Kidney glomerular epithelial cell (primary cell): ENCODE measurements at regions not wholly inside any gene's neighbourhood (a gene's known extent, or its start where the extent isn't known, plus 50 kb on each side); places are given as distances from the start of the nearest gene placed in this dataset.

Experiments
- DNase-seq: peaks from one replicate; lab custom pipeline; 2025; lab: John Stamatoyannopoulos, UW

DNA sequence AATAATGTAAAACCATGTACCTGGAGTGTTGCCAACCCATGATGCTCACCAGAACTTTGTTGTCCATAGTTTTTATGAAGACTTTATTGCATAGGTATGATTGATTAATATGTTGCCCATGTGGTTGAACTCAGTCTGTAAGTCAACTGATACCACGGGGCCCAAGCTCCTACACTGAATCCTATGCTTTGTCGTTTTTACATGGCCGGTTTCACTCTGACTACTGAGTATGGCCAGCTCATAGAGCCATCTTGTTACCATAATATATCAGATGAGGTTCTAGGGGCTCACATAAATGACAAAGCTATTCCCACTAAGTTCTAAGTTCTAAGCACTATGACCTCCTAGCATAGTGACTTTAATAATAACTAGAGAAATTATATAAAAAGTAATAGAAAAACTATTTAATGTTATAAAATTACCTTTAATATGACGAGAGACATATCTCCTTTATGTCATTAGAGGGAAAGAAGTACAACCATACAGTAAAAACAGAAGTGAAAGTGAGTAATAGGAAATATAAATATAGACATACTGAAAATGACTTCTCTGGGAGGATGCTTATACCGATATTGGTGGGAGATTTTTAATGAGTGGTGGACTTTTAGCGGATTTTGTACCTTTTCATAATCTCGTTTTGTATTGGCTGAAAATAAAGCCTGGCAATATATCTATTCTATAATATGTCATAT, 983.4 kb upstream of the PRMT6 start:
- no peak for DNase-seq

DNA sequence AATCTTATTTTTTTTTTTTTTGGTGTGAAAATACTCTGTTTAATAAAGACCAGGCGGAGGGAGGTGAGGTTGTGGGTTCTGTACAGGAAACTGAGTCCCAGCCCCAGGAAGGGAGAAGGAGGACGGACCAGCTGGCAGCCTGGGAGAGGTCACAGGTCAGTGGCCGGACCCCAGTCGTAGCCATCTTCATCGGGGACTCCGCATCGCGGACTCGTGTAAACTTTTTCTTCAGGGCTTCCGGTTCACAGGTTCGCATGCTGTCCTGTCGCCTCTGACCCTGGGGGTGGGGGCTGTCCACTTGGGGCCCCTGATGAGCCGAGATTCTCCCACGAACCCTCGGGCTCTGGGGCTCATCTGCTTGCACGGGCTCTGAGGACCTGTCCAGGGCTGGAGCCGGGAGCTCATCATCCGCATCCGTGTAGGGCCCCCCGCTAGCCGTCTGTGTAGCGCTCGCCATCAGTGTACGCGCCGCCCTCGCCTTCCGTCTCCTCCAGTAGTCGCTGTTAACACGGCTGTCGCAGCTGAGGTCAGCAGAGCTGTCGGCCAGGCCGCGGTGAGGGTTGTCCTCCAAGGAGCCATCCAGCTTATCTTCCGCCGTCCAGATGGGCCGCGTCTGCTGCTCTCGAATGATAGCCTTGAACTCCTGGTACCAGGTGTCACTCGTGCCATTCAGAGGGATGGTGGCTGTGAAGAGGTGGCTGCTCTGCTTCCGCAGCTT, 975.7 kb upstream of the PRMT6 start:
- DNase-seq, result no peak

DNA sequence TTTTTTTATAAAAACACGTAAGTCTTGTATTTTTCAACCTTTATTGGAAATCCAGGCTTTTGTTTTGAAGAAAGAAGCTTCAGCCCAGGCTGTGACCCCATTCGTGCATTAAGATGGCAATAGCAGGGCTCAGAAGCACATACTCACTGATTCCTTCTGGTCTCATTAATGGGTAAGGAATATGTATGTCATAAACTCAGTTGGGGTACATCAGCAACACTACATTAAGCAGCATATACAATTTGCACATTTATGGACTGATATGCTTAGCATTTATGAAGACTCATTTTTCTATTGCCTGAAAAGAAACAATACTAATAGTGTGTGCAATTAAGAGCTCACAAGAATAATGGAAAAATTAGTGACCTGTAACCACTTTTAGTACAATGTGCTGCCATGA, 945.4 kb upstream of the PRMT6 start:
- DNase-seq, result no peak

DNA sequence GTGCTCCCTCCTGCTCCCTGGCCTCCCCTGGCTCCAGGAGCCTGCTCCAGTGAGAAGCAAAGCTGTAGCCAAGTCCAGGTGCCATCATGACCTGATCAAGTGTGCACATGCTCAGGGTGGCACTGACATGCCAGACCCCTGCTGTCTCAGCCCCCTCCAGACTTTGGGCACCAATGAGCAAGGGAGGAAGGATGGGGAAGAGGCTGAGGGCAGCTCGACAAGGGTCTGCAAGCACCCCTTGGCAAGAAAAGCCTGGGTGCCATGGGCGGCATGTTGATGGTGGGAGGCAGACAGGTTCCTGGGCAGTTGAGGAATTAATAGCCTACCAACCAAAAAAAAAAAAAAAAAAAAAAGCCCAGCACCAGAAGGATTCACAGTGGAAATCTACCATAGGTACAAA, 942.6 kb upstream of the PRMT6 start:
- DNase-seq, result no peak

DNA sequence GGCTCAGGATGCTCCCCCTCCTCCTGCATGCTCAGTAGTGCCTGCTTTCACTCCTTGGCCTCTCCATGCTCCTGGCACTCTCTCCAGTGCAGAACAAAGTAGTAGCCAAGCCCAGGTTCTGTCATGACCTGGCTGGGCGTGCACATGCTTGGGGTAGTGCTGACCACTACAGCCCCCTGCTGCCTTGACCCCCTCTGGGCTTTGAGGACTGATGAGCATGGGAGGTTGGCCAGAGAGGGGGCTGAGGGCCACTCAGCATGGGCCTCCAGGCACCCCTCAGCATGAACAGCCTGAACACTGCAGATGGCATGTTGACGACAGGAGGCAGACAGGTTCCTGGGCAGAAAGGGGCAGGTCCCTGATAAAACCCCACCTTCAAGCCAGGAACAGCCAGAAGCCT, 935.7 kb upstream of the PRMT6 start:
- no peak for DNase-seq

DNA sequence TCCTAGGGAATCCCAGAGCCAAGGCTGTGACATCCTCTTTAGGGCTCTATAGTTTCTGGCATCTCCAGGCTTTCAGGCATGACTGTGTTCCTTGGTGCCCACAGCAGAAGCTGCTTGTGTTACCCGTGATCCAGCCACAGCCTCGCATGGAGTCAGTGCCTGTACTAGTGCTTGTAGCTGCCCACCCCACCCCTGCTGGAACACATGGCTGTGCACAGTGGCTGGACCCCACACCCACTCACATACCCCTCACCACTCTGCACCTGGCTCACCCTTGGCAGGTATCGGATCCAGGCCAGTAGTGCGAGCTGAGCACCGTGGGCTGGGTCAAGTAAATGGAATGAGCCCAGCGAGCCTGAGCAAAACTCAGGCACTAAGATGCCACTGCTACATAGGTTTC, 934.7 kb upstream of the PRMT6 start:
- DNase-seq, result no peak

DNA sequence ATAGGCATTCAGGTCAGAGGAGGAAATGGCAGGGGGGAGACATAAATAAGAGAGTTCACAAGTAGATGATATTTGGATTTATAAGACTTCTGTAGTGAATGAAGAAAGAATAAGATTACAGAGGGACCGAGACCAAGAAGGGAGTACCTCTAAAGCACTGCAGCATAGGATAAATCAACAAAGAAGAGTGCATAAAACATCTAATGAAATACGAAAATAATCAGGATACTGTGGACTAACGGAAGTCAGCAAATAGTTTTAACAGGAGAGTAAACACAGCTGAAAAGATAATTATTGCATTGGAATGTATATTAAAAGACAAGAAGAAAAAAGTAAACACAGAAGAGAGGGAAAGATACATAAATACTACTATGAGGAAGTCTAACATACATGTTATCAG, 921.9 kb upstream of the PRMT6 start:
- no peak for DNase-seq

DNA sequence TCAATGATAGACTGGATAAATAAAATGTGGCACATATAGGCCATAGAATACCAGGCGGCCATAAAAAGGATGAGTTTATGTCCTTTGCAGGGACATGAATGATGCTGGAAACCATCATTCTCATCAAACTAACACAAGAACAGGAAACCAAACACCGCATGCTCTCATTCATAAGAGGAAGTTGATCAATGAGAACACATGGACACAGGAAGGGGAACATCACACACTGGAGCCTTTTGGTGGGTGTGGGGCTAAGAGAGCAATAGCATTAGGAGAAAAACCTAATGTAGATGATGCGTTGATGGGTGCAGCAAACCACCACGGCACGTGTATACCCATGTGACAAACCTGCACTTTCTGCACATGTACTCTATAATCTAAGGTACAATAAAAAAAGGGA, 883.4 kb upstream of the PRMT6 start:
- no peak for DNase-seq

DNA sequence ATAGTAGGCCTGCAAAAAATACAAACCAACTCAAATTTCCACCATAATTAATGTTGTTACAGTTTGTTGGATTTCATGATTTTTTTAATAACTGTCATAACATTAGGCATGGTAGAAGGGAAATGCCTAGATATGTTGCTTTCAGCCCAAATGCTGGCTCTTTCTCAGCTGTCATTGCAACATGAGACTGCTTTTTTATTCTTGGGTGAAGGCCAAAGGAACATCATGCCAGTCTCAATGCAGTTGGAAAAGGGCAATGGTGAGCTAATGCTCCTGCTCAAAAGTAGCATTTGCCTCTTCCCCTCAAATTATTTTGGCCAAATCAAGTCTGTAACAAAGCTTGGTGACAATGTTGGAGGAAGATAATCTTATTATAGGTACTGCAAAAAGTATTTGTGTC, 877.7 kb upstream of the PRMT6 start:
- no peak for DNase-seq

DNA sequence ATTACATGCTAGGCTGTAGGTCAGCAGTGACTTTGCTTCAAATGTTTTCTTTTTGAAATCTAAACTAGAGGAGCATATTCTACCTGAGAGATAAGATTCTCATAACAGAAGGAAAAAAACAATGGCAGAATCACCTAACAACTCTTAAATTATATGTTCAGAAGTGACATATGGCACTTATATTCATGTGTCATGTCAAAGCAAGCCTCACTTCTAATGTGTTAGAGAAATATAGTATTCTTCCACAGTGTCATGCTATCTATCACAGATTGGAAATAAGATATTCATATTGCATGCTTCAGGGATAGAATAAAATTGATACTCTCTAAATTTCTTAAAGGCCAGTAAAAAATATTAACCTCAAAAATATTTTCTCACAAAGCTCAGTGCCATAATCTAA, 874.6 kb upstream of the PRMT6 start:
- no peak for DNase-seq

DNA sequence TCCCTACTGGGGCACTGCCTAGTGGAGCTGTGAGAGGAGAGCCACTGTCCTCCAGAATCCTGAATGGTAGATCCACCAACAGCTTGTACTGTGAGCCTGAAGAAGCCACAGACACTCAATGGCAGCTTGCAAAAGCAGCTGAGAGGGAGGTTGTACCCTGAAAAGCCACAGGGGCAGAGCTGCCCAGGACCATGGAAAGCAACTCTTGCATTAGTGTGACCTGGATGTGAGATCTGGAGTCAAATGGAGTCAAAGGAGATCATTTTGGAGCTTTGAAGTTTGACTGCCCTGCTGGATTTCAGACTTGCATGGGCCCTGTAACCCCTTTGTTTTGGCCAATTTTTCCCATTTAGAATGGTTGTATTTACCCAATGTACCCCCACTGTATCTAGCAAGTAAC, 871.4 kb upstream of the PRMT6 start:
- DNase-seq, result no peak

DNA sequence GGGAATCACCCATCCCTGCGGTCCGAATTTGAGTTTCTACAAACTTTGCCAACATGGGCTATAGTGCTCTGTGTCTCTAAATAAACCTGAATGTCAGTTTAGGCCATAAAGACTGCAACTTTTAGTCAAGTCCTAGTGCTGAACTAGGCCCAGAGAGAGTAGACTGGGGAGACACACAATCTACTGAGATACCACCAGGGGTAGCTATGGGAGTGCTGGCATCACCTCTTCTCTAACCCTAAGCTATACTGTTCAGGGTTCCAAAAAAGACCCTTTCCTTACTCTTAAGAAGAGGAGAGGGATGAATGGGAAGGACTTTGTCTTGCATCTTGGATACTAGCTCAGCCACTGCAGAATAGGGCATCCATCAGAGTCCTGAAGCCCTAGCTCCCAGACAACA, 866.7 kb upstream of the PRMT6 start:
- no peak for DNase-seq

DNA sequence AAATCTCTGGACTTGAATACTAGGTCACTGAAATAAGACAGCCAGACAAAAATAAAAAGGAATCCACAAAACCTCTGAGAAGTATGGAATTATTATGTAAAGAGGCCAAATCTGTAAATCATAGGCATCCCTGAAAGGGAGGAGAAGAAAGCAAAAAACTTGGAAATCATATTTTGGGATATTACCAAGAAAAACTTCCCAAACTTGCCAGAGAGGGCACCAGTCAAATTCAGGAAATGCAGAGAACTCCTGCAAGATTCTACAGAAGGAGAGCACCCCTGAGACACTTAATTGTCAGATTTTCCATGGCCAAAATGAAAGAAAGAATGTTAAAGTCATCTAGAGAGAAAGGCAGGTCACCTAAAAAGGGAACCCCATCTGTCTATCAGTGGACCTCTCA, 862.3 kb upstream of the PRMT6 start:
- DNase-seq, result no peak

DNA sequence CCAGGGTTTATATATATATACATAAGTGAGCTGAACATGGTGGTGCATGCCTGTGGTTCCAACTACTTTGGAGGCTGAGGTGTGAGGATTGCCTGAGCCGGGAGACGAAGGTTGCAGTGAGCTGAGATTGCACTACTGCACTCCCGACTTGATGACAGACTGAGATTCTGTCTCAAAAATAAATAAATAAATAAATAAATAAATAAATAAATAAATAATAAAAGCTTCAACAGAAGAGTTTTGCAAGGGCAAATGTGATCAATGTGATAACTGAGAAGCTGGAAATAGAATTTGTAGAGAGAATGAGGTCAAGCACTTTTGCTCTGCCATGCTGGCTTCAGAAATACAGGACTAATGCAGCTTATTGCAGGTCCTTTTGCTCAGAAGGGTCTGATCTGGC, 855.8 kb upstream of the PRMT6 start:
- no peak for DNase-seq

DNA sequence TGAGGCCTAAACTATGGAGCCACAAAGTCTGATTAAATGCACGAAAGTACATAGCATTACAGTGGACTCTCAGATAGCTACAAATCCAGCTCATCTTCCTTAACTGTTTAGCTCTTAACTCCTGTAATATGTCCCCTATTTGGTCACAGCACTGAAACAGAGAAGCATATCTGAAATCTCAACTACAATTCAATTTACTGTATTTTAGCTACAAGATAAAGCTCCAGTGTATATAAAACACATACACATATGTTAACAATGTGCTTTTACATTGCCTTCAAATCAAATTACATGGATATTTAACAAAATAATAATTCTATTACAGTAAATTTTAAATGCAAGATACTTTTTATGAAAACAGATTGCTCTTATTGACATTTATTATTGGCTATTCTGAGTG, 849.3 kb upstream of the PRMT6 start:
- no peak for DNase-seq

DNA sequence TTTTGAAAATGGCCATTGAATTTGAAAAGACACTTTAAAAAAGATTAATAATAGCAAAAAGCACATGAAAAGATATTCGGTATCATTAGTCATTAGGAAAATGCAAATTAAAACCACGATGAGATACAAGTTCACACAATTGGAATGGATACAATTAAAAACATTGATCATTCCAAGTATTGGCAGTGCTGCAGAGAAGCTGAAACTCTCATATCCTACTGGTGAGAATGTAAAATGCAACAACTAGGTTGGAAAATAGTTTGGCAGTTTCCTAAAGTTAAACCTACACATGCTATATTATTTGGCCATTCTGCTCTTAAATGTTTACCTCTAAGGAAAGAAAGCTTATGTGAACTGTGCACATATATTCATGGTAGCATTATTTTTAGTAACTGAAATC, 838.7 kb upstream of the PRMT6 start:
- no peak for DNase-seq

DNA sequence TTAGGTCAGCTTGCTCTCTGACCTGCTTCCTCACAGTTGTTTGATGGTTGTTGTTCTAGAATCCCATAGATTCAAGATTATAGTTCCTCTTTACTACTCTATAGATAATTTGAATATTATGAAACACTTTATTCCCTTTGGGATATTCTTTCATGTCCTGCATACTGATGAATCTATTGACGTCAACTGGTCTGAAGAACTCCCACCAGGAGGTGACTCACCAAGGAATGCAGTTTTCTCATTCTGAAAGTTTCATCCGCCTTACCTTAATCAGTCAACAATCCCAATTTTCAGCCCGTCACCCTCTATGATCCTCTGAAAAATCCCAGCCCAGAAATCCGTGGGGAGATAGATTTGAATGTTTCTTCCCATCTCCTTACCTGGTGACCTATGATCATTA, 834.1 kb upstream of the PRMT6 start:
- no peak for DNase-seq

DNA sequence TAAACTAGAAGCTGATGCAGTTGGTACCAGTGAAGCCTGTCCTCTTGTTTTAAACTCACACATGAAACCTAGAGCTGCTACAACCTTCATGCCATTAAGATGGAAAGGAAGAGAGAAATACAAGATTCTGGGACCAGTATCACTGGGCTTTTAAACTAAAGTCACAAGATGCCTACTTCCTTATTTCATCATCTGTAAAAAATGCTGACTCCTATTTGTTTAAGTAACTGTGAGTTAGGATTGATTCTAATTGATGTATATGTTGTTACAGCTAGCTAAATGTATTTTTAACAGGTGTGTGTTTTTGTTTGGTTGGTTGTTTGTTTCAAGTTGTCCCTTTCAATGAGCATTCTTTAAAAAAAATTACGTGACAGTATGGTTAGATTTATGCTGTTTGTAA, 833.3 kb upstream of the PRMT6 start:
- DNase-seq, result no peak

DNA sequence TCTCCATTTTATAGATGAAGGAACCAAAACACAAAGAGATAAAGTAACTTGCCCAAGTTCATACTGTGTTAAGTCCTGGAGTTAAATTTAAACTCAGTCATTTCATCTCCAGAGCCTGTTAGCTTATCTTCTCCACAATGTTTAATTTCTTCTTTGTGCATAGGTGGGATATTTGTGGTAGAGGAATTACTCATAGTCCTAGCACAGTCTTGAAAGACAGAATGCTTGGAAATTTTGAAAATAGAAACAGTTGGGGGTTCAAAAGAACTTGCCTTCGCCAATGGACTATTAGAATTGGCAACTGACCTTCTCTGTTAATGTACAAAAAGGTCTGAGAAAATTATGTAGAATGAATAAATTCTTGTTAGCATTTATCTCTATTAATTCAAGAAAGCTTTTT, 832.0 kb upstream of the PRMT6 start:
- DNase-seq, result no peak

DNA sequence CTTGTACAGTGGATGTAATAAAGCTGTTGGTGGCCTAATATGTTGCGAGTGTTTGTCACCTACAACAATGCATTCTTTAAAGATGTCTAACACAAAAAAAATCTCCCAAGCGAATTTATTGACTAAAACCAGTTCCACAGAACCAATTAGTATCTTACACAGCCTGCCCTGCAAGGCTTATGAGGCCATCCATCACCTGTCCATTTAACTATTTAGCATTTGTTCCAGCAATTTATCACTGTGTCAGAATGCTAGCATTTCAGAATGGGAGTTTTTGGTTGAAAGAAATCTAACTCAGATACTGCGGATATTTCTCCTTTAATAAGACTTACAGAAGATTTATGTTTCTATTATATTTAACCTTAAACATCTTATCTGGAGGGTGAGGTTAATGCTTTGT, 831.1 kb upstream of the PRMT6 start:
- no peak for DNase-seq

DNA sequence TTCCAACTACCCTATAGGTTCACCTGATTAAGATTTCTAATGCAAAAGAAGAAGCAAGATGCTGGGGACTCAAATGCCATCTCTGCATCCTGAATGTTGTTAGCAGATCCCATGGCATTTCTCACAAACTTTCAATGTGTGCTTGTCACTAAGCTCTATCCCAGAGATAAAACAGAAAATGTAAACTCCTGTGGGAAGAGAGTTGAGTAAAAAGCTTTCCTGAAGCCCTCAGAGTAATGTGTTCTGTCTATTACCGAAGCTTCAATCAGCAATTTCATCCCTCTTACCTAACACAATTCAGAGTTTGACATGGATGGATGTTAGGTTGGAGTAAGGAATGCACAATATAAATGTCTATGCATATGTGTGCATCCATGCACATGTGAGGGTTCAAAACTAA, 829.9 kb upstream of the PRMT6 start:
- DNase-seq, result no peak

DNA sequence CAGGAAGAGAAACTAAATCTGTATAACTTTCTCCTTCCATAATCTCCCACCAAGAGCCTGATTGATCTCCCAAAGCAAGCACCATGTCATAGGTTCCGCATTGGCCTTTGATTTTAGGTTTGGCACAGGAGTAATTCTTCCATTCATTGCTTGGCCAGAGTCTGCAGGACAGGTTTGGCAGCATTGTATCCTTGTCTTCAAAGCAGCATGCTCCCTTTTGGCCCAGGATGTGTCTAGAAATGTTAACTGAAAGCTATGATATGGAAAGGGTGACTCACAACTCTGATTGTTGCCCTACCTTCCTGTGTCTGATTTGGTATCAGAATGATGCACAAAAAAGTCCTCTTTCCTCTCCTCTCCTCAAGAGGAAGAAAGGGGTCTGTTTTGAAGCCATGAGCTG, 824.3 kb upstream of the PRMT6 start:
- no peak for DNase-seq

DNA sequence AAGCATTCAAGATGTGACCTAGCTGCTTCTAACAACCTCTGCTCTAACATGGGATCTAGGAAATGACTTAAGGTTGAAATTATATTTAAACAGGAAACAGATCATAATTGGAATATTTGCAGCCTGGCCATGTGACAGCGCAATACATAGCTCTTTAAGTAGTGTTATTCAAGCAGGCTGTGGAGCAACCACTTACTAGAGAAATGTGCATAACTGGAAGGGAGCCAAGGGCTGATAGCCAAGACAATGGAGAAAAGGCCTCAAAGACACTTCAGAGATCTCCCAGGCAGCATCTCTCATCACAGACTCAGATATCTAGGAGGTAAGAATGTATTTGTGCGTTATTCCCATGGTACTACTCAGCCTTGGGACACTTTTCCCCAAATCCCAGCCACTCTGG, 823.0 kb upstream of the PRMT6 start:
- DNase-seq, result no peak

DNA sequence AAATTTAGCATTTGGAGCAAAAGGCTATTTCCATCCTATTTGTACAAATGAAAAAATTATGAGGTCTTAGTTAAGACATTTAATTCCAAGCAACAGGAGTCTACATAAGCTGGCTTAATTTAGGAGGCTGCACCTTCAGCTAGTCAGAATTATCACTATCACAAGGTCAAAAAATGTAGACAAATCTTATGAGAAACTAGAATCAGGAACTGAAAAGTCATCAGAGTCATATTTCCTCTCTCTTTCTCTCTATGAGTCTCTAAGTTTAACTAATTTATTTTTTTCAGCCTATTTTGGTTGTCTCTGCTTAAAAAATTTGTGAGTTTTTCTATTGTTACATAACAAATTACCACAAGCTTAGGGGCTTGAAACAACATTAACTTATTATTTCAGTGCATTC, 807.1 kb upstream of the PRMT6 start:
- DNase-seq, result no peak
